ENCODE measurements at regions not wholly inside any gene's neighbourhood (a gene's known extent, or its start where the extent isn't known, plus 50 kb on each side); places are given as distances from the start of the nearest gene placed in this dataset.
"Not testable (repeated sequence)": the region's sequence is repeated elsewhere in the genome, so short reads cannot be mapped to it uniquely, and the experiment has no call there.

GRCh38 chr6:85913001-85913400 lies 270.3 kb upstream of the SYNCRIP start:
- no peak for DNase-seq
- Histone ChIP-seq H3K27me3 (ENCODE audit: control insufficient read depth, insufficient read depth, low read length) (no peaks in the 10 kb centered on the region), H3K4me3 (ENCODE audit: low read length) (no peak overlapping the region), H3K27ac (ENCODE audit: low read length) (no peak overlapping the region), H3K36me3 (ENCODE audit: control insufficient read depth, insufficient read depth, low read length) (no peaks in the 10 kb centered on the region), H3K9me3 (replicated peaks; ENCODE audit: control insufficient read depth, low read depth, low read length) (peaks cover 2% of the 10 kb centered on the region), H3K4me1 (ENCODE audit: control insufficient read depth, insufficient read depth, low read length) (no peaks in the 10 kb centered on the region)
- no CpG with 5 or more reads among the region's 2 CpGs for WGBS (ENCODE audit: insufficient coverage)

GRCh38 chr6:85912582-85912981 lies 269.9 kb upstream of the SYNCRIP start:
- DNase-seq = peak; percentile 24

DNA sequence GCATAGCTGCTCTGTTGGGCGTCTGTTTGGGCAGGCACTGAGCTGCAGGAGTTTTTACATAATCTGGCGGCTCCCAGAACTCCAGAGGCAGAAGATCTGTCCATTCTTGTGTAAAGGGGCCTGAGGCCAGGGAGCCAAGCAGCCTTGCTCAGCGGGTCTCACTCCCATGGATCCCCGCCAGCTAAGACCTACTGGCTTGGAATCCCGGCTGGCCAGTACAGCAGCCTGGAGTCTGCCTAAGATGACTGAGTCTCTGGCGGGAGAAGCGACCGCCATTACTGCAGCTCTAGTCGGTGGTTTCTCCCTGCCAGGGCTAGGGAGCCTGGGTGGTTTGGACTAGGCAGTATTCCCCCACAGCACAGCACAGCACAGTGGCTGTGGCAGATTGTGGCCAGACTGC lies 268.4 kb upstream of the SYNCRIP start:
- no peaks in the 10 kb centered on the region for H3K4me1 ChIP-seq (ENCODE audit: control insufficient read depth, insufficient read depth, low read length)
- WGBS (ENCODE audit: insufficient coverage) = 87% methylated on average over 8 of the region's 9 CpGs

More at GRCh38 chr6:85912582-85912981, 269.9 kb upstream of the SYNCRIP start:
- Histone ChIP-seq H3K27ac (ENCODE audit: low read length) (no peak overlapping the region), H3K27me3 (ENCODE audit: control insufficient read depth, insufficient read depth, low read length) (no peaks in the 10 kb centered on the region), H3K4me3 (ENCODE audit: low read length) (no peak overlapping the region), H3K9me3 (replicated peaks; ENCODE audit: control insufficient read depth, low read depth, low read length) (peaks cover 2% of the 10 kb centered on the region), H3K36me3 (ENCODE audit: control insufficient read depth, insufficient read depth, low read length) (no peaks in the 10 kb centered on the region), H3K4me1 (ENCODE audit: control insufficient read depth, insufficient read depth, low read length) (no peaks in the 10 kb centered on the region)
- no CpG with 5 or more reads among the region's 3 CpGs for WGBS (ENCODE audit: insufficient coverage)

GRCh38 chr6:85908120-85908519 lies 265.4 kb upstream of the SYNCRIP start:
- not testable (repeated sequence) for H3K36me3 ChIP-seq (ENCODE audit: control insufficient read depth, insufficient read depth, low read length); H3K27me3 ChIP-seq (ENCODE audit: control insufficient read depth, insufficient read depth, low read length); H3K9me3 ChIP-seq (replicated peaks; ENCODE audit: control insufficient read depth, low read depth, low read length); DNase-seq; H3K4me1 ChIP-seq (ENCODE audit: control insufficient read depth, insufficient read depth, low read length); H3K4me3 ChIP-seq (ENCODE audit: low read length); H3K27ac ChIP-seq (ENCODE audit: low read length)
- 73% methylated on average over 4 of the region's 4 CpGs for WGBS (ENCODE audit: insufficient coverage)

More for the DNA sequence above, 268.4 kb upstream of the SYNCRIP start:
- Histone ChIP-seq H3K36me3 (ENCODE audit: control insufficient read depth, insufficient read depth, low read length) (no peaks in the 10 kb centered on the region), H3K27ac (ENCODE audit: low read length) (no peak overlapping the region), H3K4me3 (ENCODE audit: low read length) (no peak overlapping the region), H3K27me3 (ENCODE audit: control insufficient read depth, insufficient read depth, low read length) (no peaks in the 10 kb centered on the region), H3K9me3 (replicated peaks; ENCODE audit: control insufficient read depth, low read depth, low read length) (peaks cover under 1% of the 10 kb centered on the region)
- DNase-seq = no peak

GRCh38 chr6:85892346-85892745 lies 249.7 kb upstream of the SYNCRIP start:
- no peaks in the 10 kb centered on the region for H3K36me3 ChIP-seq (ENCODE audit: control insufficient read depth, insufficient read depth, low read length)
- no peak overlapping the region for H3K4me3 ChIP-seq (ENCODE audit: low read length)
- no peaks in the 10 kb centered on the region for H3K27me3 ChIP-seq (ENCODE audit: control insufficient read depth, insufficient read depth, low read length)
- H3K27ac ChIP-seq (ENCODE audit: low read length) = no peak overlapping the region
- WGBS (ENCODE audit: insufficient coverage) = 50% methylated on average over 1 of the region's 3 CpGs
- no peaks in the 10 kb centered on the region for H3K4me1 ChIP-seq (ENCODE audit: control insufficient read depth, insufficient read depth, low read length)
- peaks cover 7% of the 10 kb centered on the region for H3K9me3 ChIP-seq (replicated peaks; ENCODE audit: control insufficient read depth, low read depth, low read length)
- no peak for DNase-seq

- H3K4me3 ChIP-seq (ENCODE audit: low read length) = no peak overlapping the region
- H3K4me1 ChIP-seq (ENCODE audit: control insufficient read depth, insufficient read depth, low read length) = no peaks in the 10 kb centered on the region
- H3K9me3 ChIP-seq (replicated peaks; ENCODE audit: control insufficient read depth, low read depth, low read length) = peaks cover 2% of the 10 kb centered on the region
- H3K27me3 ChIP-seq (ENCODE audit: control insufficient read depth, insufficient read depth, low read length) = no peaks in the 10 kb centered on the region
- H3K36me3 ChIP-seq (ENCODE audit: control insufficient read depth, insufficient read depth, low read length) = no peaks in the 10 kb centered on the region
- H3K27ac ChIP-seq (ENCODE audit: low read length) = no peak overlapping the region
- no peak for DNase-seq
Observed at GRCh38 chr6:85887461-85887860, 244.8 kb upstream of the SYNCRIP start.

GRCh38 chr6:85868685-85869084 lies 226.0 kb upstream of the SYNCRIP start:
- 71% methylated on average over 1 of the region's 5 CpGs for WGBS (ENCODE audit: insufficient coverage)
- no peaks in the 10 kb centered on the region for H3K9me3 ChIP-seq (replicated peaks; ENCODE audit: control insufficient read depth, low read depth, low read length)
- no peak for DNase-seq

DNA sequence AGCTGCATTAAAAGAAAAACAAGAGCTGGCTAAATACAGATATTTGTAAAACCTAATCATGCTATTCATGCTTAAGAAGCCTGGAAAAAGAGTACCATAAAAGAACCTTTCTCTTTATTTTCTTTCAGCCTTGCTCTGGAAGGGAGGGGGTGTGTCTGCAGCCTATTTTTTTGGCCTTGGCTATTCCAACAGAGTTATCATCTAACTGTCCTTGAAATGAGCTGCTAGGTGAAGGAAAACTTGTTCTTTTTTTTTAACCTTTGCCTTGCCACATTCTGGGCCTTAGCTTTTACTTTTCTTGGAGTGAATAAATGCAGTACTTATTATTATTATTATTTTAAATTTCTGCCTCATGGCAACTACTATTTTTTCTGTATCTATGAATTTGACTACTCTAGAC lies 224.9 kb upstream of the SYNCRIP start:
- Histone ChIP-seq H3K36me3 (ENCODE audit: control insufficient read depth, insufficient read depth, low read length) (no peaks in the 10 kb centered on the region), H3K4me1 (ENCODE audit: control insufficient read depth, insufficient read depth, low read length) (peaks cover 16% of the 10 kb centered on the region), H3K4me3 (ENCODE audit: low read length) (no peak overlapping the region), H3K27me3 (ENCODE audit: control insufficient read depth, insufficient read depth, low read length) (no peaks in the 10 kb centered on the region), H3K9me3 (replicated peaks; ENCODE audit: control insufficient read depth, low read depth, low read length) (no peaks in the 10 kb centered on the region), H3K27ac (ENCODE audit: low read length) (no peak overlapping the region)
- DNase-seq = peak; percentile 2

More at GRCh38 chr6:85868685-85869084, 226.0 kb upstream of the SYNCRIP start:
- H3K27ac ChIP-seq (ENCODE audit: low read length) = no peak overlapping the region
- no peaks in the 10 kb centered on the region for H3K27me3 ChIP-seq (ENCODE audit: control insufficient read depth, insufficient read depth, low read length)
- peaks cover 16% of the 10 kb centered on the region for H3K4me1 ChIP-seq (ENCODE audit: control insufficient read depth, insufficient read depth, low read length)
- H3K36me3 ChIP-seq (ENCODE audit: control insufficient read depth, insufficient read depth, low read length) = no peaks in the 10 kb centered on the region
- no peak overlapping the region for H3K4me3 ChIP-seq (ENCODE audit: low read length)

- Histone ChIP-seq H3K4me1 (ENCODE audit: control insufficient read depth, insufficient read depth, low read length) (peaks cover 16% of the 10 kb centered on the region), H3K9me3 (replicated peaks; ENCODE audit: control insufficient read depth, low read depth, low read length) (no peaks in the 10 kb centered on the region), H3K27ac (ENCODE audit: low read length) (no peak overlapping the region), H3K36me3 (ENCODE audit: control insufficient read depth, insufficient read depth, low read length) (no peaks in the 10 kb centered on the region), H3K27me3 (ENCODE audit: control insufficient read depth, insufficient read depth, low read length) (no peaks in the 10 kb centered on the region), H3K4me3 (ENCODE audit: low read length) (no peak overlapping the region)
- 58% methylated on average over 3 of the region's 10 CpGs for WGBS (ENCODE audit: insufficient coverage)
- no peak for DNase-seq
Observed at GRCh38 chr6:85866758-85867401, 224.2 kb upstream of the SYNCRIP start.

- Histone ChIP-seq H3K27me3 (ENCODE audit: control insufficient read depth, insufficient read depth, low read length) (no peaks in the 10 kb centered on the region), H3K4me1 (ENCODE audit: control insufficient read depth, insufficient read depth, low read length) (peaks cover 16% of the 10 kb centered on the region), H3K27ac (ENCODE audit: low read length) (no peak overlapping the region), H3K36me3 (ENCODE audit: control insufficient read depth, insufficient read depth, low read length) (no peaks in the 10 kb centered on the region), H3K4me3 (ENCODE audit: low read length) (peak overlapping the region; percentile 40), H3K9me3 (replicated peaks; ENCODE audit: control insufficient read depth, low read depth, low read length) (no peaks in the 10 kb centered on the region)
- DNase-seq = peak; percentile 30
- WGBS (ENCODE audit: insufficient coverage) = no CpG with 5 or more reads among the region's 5 CpGs
Observed at GRCh38 chr6:85866370-85866730, 223.7 kb upstream of the SYNCRIP start.
